Suprapubic skin (tissue), 3 donors: ENCODE measurements at regions not wholly inside any gene's neighbourhood (a gene's known extent, or its start where the extent isn't known, plus 50 kb on each side); places are given as distances from the start of the nearest gene placed in this dataset.

Experiments used
- EP300 ChIP-seq: sonication (generic); formaldehyde crosslinking; IDR thresholded peaks from one replicate; pipeline ENCODE4 v1.6.1; 2017; ENCODE audit warnings: antibody characterized with exemption
- TF ChIP-seq, protein P1 (sequence below), 2 donors: fragments of 200-600 bp in 1 of 2; fragments of 450-650 bp in 1 of 2; sonication (generic) in 1 of 2; IDR thresholded peaks; one replicate each; pipeline ENCODE4 v1.5.1; 2016 to 2019; ENCODE audit warnings: antibody characterized with exemption in 2 of 2, mild to moderate bottlenecking in 1 of 2, moderate library complexity in 1 of 2

DNA sequence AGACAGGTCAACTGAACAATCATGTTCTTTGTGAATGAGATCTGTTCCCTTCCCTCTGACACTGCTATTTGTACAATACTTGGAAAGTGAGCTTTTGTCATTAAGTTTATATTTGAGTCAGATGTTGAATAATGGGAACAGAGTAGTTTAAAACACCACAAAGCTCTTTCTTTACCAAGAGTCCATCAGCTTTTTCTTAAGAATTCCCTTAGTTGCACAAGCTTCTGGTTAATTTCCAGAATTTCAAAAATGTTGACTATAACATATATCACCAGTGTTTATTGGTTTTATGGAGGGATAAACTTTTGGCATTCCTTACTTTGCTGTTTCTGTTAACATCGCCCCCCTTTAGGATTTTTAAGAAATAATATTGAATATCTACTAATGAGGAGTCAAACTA is 403.7 kb downstream of the CCDC85A start:
- TF ChIP-seq, protein P1, sequence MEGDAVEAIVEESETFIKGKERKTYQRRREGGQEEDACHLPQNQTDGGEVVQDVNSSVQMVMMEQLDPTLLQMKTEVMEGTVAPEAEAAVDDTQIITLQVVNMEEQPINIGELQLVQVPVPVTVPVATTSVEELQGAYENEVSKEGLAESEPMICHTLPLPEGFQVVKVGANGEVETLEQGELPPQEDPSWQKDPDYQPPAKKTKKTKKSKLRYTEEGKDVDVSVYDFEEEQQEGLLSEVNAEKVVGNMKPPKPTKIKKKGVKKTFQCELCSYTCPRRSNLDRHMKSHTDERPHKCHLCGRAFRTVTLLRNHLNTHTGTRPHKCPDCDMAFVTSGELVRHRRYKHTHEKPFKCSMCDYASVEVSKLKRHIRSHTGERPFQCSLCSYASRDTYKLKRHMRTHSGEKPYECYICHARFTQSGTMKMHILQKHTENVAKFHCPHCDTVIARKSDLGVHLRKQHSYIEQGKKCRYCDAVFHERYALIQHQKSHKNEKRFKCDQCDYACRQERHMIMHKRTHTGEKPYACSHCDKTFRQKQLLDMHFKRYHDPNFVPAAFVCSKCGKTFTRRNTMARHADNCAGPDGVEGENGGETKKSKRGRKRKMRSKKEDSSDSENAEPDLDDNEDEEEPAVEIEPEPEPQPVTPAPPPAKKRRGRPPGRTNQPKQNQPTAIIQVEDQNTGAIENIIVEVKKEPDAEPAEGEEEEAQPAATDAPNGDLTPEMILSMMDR (IDR thresholded peaks at IDR 0.05) = no peak
- TF ChIP-seq EP300 = no peak
